IMR-90 (cell line): ENCODE measurements at regions not wholly inside any gene's neighbourhood (a gene's known extent, or its start where the extent isn't known, plus 50 kb on each side); places are given as distances from the start of the nearest gene placed in this dataset.

Experiments
- ATAC-seq: fragments of 200-7000 bp; cut with Tn5 transposase; 2 replicates; pipeline ENCODE4 v1.9.1; 2020; ENCODE audit warnings: low read depth, mild to moderate bottlenecking, moderate library complexity
- BruUV-seq: library from RNA; stranded (reverse); fragments of 400-500 nt; replicated peaks from 2 replicates; lab custom pipeline; 2021; lab: Mats Ljungman, UMichigan
- CTCF ChIA-PET: fragments of 300-600 bp; formaldehyde crosslinking; extraction: SDS; loops from one replicate; lab custom pipeline; 2021; ENCODE audit warnings: antibody characterized with exemption; lab: Yijun Ruan, JAX
- POLR2A ChIA-PET: fragments of 300-600 bp; sonication (Branson Sonifier 250); formaldehyde crosslinking; loops from one replicate; lab custom pipeline; 2022; ENCODE audit warnings: antibody characterized with exemption; ENCODE audit not compliant: unreplicated experiment; lab: Charles Lee
- DNase-seq: peaks from one replicate; pipeline ENCODE4 v3.0.0; 2013
- H2AFZ ChIP-seq: replicated peaks from 2 replicates; pipeline ENCODE3; 2013; ENCODE audit warnings: low read length, mild to moderate bottlenecking; ENCODE audit not compliant: poor library complexity
- H2AK5ac ChIP-seq: 2 replicates; pipeline ENCODE4 v1.6.1; 2013; ENCODE audit warnings: low read depth, low read length, inconsistent platforms
- H2AK9ac ChIP-seq: replicated peaks from 2 replicates; pipeline ENCODE3; 2013; ENCODE audit warnings: mild to moderate bottlenecking, low read depth, low read length, moderate library complexity; ENCODE audit not compliant: poor library complexity
- H2BK120ac ChIP-seq: 2 replicates; pipeline ENCODE4 v1.6.1; 2013; ENCODE audit warnings: low read depth, low read length, inconsistent platforms
- H2BK15ac ChIP-seq: 3 replicates; pipeline ENCODE4 v1.6.1; 2013; ENCODE audit warnings: low read depth, low read length, inconsistent platforms
- H2BK20ac ChIP-seq: 2 replicates; pipeline ENCODE4 v1.6.1; 2013; ENCODE audit warnings: low read depth, mild to moderate bottlenecking, inconsistent platforms, low read length, moderate library complexity
- H2BK5ac ChIP-seq: 2 replicates; pipeline ENCODE4 v1.6.1; 2013; ENCODE audit warnings: mild to moderate bottlenecking, low read depth, low read length, inconsistent platforms; ENCODE audit not compliant: poor library complexity, severe bottlenecking
- H3K14ac ChIP-seq: replicated peaks from 2 replicates; pipeline ENCODE4 v1.6.1; 2013; ENCODE audit warnings: low read depth, low read length, inconsistent platforms
- H3K18ac ChIP-seq: 2 replicates; pipeline ENCODE4 v1.6.1; 2013; ENCODE audit warnings: low read depth, low read length, control low read depth
- H3K23ac ChIP-seq: 2 replicates; pipeline ENCODE4 v1.6.1; 2013; ENCODE audit warnings: low read depth, low read length, inconsistent platforms
- H3K27ac ChIP-seq: 2 replicates; pipeline ENCODE4 v1.5.1; 2013; ENCODE audit warnings: mild to moderate bottlenecking, control low read depth, low read length; ENCODE audit not compliant: insufficient read depth
- H3K27me3 ChIP-seq: 2 replicates; pipeline ENCODE4 v1.6.1; 2013; ENCODE audit warnings: low read length; ENCODE audit not compliant: control insufficient read depth, insufficient read depth
- H3K36me3 ChIP-seq: 2 replicates; pipeline ENCODE4 v1.6.1; 2013; ENCODE audit warnings: low read length, mixed read lengths; ENCODE audit not compliant: control insufficient read depth, insufficient read depth
- H3K4ac ChIP-seq: 2 replicates; pipeline ENCODE4 v1.6.1; 2013; ENCODE audit warnings: low read depth, low read length, inconsistent platforms
- H3K4me1 ChIP-seq: 2 replicates; pipeline ENCODE4 v1.6.1; 2013; ENCODE audit warnings: low read length, mixed read lengths; ENCODE audit not compliant: control insufficient read depth, insufficient read depth
- H3K4me2 ChIP-seq: 2 replicates; pipeline ENCODE4 v1.6.1; 2013; ENCODE audit warnings: low read depth, mild to moderate bottlenecking, control low read depth, low read length, moderate library complexity
- H3K4me3 ChIP-seq: 2 replicates; pipeline ENCODE4 v1.5.1; 2013; ENCODE audit warnings: low read depth, mild to moderate bottlenecking, control low read depth, low read length, moderate library complexity; ENCODE audit not compliant: insufficient read depth
- H3K56ac ChIP-seq: 2 replicates; pipeline ENCODE4 v1.6.1; 2013; ENCODE audit warnings: low read length, inconsistent platforms; ENCODE audit not compliant: insufficient read depth; ENCODE audit errors: extremely low read depth
- H3K79me1 ChIP-seq, 2 experiments: 2 replicates each; pipeline ENCODE4 v1.6.1; 2013; ENCODE audit warnings: low read length in 2 of 2, inconsistent platforms in 1 of 2, low read depth in 1 of 2
- H3K9ac ChIP-seq: 2 replicates; pipeline ENCODE4 v1.6.1; 2013; ENCODE audit warnings: low read depth, low read length, control low read depth
- H3K9me1 ChIP-seq: 2 replicates; pipeline ENCODE4 v1.6.1; 2013; ENCODE audit warnings: low read length, inconsistent platforms; ENCODE audit not compliant: insufficient read depth
- H3K9me3 ChIP-seq: 2 replicates; pipeline ENCODE4 v1.6.1; 2013; ENCODE audit warnings: low read length; ENCODE audit not compliant: control insufficient read depth, insufficient read depth
- H4K20me1 ChIP-seq: 2 replicates; pipeline ENCODE4 v1.6.1; 2013; ENCODE audit warnings: low read length, inconsistent platforms; ENCODE audit not compliant: insufficient read depth
- H4K5ac ChIP-seq: 2 replicates; pipeline ENCODE4 v1.6.1; 2013; ENCODE audit warnings: mild to moderate bottlenecking, low read depth, low read length, control low read depth
- H4K8ac ChIP-seq, 2 experiments: 2 replicates each; pipeline ENCODE4 v1.6.1; 2013; ENCODE audit warnings: low read depth in 2 of 2, low read length in 2 of 2, control low read depth in 1 of 2, inconsistent platforms in 1 of 2
- H4K91ac ChIP-seq: 2 replicates; pipeline ENCODE4 v1.6.1; 2013; ENCODE audit warnings: low read depth, low read length, inconsistent platforms; ENCODE audit not compliant: insufficient read depth
- CEBPB ChIP-seq: IDR thresholded peaks from 2 replicates; pipeline ENCODE4 v1.6.1; 2012; ENCODE audit warnings: low read depth, low read length, improper control_type of control experiment
- CTCF ChIP-seq: conservative IDR thresholded peaks from 2 replicates; pipeline ENCODE4 v1.5.1; 2012; ENCODE audit warnings: mild to moderate bottlenecking, low read depth, low read length, improper control_type of control experiment
- FOS ChIP-seq: fragments of 150-350 bp; IDR thresholded peaks from 2 replicates; pipeline ENCODE4 v1.6.1; 2016; ENCODE audit warnings: low read depth, low read length
- RAD21 ChIP-seq: IDR thresholded peaks from 2 replicates; pipeline ENCODE4 v1.6.1; 2012; ENCODE audit warnings: low read length, improper control_type of control experiment
- SMC3 ChIP-seq: fragments of 150-350 bp; IDR thresholded peaks from 2 replicates; pipeline ENCODE4 v1.6.1; 2016; ENCODE audit warnings: low read depth, mild to moderate bottlenecking, antibody characterized with exemption, low read length, moderate library complexity
- WGBS, 2 experiments: methylation state at CpG; one replicate each; pipeline versions ENCODE4 v1.1.5 to v1.1.7; 2013; ENCODE audit warnings: missing lambda C conversion rate in 2 of 2; ENCODE audit not compliant: insufficient read length in 1 of 2; ENCODE audit errors: extremely low coverage in 2 of 2; 5-methylcytosine and 5-hydroxymethylcytosine counted together
- dilution Hi-C: fragments of 300-500 bp; cut with HindIII; formaldehyde crosslinking; loops from one replicate; pipeline ENCODE4 v1.14.3; 2018; ENCODE audit warnings: low sequenced_read_pairs; ENCODE audit not compliant: unreplicated experiment
- in situ Hi-C: fragments of 300-500 bp; cut with MboI; formaldehyde crosslinking; loops from 3 replicates; pipeline ENCODE4 v1.14.3; 2019; ENCODE audit warnings: low sequenced_read_pairs, inconsistent platforms, mixed read lengths
- intact Hi-C: fragments of 100-400 bp; cut with micrococcal nuclease; formaldehyde crosslinking; loops from 2 replicates; pipeline ENCODE4 v1.10.0; 2022

- dilution Hi-C loops, result loop anchor here (25.0 kb wide), 1 partner anchor 328 kb away; no protein-coding TSS in a partner anchor
- Histone ChIP-seq H3K36me3 (no peaks in the 10 kb centered on the region), H3K79me1 (no peaks in the 10 kb centered on the region), H4K5ac (no peak overlapping the region), H3K18ac (no peak overlapping the region), H3K23ac (no peak overlapping the region), H2AFZ (peak overlapping the region; percentile 76), H4K8ac (no peak overlapping the region), H3K4me3 (0 out of 2 replicates have a peak overlapping the region, but pooled peaks have one; percentile 5), H3K27ac (no peak overlapping the region), H2BK15ac (no peak overlapping the region), H2BK20ac (no peak overlapping the region), H2BK120ac (no peak overlapping the region), H3K9me3 (no peaks in the 10 kb centered on the region), H3K9ac (no peak overlapping the region), H3K4ac (no peak overlapping the region), H2AK9ac (no peak overlapping the region), H4K20me1 (no peaks in the 10 kb centered on the region), H2AK5ac (no peak overlapping the region), H3K9me1 (no peaks in the 10 kb centered on the region), H3K27me3 (peaks cover 7% of the 10 kb centered on the region), H3K56ac (no peak overlapping the region), H3K4me2 (peak overlapping the region; percentile 43), H3K14ac (no peak overlapping the region), H4K91ac (no peak overlapping the region), H3K4me1 (no peaks in the 10 kb centered on the region), H2BK5ac (no peak overlapping the region)
- BruUV-seq, result no TSS peak
- intact Hi-C loops, result loop anchor here (1.0 to 10.0 kb wide), 5 partner anchors 245 to 513 kb away; no protein-coding TSS in a partner anchor
- DNase-seq (peak; percentile 9), ATAC-seq (peak; percentile 32; the same call in 1 of the 2 replicates)
- TF ChIP-seq FOS, result no peak
- TF ChIP-seq RAD21, result peak; percentile 42; the same call in 1 of the 2 replicates
- no peak for TF ChIP-seq CEBPB
- TF ChIP-seq SMC3, result peak; percentile 37; the same call in 1 of the 2 replicates
- TF ChIP-seq CTCF, result peak; percentile 37
- in situ Hi-C loops, result no loop called here
- no CpG with 5 or more reads among the region's 15 CpGs for WGBS, 2 experiments
- POLR2A ChIA-PET, result interaction anchor here (1.0 kb wide), 1 partner anchor 346 kb away, joined by 3 read pairs; no protein-coding TSS in a partner anchor
- CTCF ChIA-PET, result interaction anchor here (0.6 to 4.8 kb wide), 35 partner anchors 9 to 621 kb away, joined by 3 to 78 read pairs (median 4); partner anchors contain the start of genes AK9 and FIG4
These were observed 61.9 kb downstream of the GPR6 start for GRCh38 chr6:110039981-110040383.
